ENCODE measurements at regions not wholly inside any gene's neighbourhood (a gene's known extent, or its start where the extent isn't known, plus 50 kb on each side); places are given as distances from the start of the nearest gene placed in this dataset.

DNA sequence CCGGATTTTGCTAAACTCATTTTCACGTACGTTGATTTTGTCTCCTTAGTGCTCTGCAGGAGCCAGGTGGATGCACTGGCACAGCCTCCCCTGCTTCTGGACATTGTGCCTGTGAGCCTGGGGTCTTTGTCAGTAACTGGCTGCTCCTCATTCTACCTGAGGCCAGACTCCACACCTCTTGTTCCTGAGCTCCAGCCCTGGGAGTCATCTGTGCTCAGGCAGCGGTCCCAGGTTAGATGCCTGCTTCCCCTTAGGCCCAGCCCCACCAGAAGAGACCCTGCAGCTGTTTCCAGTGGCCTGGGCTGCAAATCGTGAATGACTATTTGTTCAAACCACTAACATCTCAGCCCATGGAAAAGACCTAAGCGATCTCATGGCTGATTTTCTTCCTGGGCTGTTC is 129.1 kb downstream of the ERMARD start:
- no peak for DNase-seq

DNA sequence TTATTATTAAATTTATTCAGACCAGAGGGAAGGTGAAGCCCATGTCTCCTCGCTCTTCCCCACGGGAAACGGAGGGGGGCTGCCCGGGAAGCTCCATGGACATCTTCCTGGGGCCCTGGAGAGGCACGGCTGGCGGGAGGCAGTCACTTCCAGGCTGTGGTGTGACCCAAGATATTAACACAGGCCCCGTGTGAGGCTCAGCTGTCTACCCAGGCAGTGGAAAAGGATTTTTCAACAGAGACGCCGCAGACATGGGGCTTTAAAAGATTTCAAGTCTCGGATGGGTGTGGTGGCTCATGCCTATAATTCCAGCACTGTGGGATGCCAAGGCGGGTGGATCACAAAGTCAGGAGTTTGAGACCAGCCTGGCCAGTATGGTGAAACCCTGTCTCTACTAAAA is 117.9 kb downstream of the ERMARD start:
- no peak for DNase-seq

DNA sequence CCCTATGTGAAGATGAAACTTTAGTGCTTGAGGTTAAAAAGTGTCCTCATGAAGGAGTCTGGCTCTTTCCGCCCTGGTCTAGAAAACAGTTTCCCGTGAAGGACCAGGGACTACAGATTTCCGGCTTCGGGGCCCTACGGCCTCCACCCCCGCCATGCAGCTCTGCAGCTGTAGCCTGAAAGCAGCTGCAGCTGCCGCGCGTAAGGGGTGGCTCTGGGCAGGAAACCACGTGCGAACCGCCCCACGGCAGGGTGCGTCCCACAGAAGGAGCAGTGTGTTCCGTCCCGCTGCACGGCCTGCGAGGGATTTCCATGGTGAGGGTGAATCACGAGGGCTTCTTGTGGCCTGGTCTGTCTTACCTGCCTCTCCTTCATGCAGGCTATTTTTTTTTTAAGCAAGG is 117.0 kb downstream of the ERMARD start:
- DNase-seq = no peak

DNA sequence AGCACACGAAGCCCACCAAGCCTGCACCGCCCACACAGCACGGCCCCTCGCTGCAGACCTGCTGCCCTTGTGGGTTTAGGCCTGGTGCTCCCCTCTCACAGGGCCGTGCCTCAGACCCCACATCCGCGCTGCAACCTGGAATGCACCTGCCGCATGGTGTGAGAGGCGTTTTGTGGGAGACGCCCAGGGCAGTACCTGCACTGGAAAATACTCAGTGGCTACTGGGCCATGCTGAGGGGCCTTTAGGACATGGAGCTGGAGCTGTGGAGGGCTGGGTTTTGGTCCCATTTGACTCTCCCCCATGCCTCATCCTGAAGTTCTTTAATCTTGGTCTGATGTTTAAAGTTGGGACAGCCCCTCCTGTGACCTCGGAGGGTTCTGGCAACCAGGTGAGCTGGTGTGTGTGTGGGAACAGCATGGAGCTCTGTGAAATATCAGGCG is 116.3 kb downstream of the ERMARD start:
- DNase-seq = no peak

DNA sequence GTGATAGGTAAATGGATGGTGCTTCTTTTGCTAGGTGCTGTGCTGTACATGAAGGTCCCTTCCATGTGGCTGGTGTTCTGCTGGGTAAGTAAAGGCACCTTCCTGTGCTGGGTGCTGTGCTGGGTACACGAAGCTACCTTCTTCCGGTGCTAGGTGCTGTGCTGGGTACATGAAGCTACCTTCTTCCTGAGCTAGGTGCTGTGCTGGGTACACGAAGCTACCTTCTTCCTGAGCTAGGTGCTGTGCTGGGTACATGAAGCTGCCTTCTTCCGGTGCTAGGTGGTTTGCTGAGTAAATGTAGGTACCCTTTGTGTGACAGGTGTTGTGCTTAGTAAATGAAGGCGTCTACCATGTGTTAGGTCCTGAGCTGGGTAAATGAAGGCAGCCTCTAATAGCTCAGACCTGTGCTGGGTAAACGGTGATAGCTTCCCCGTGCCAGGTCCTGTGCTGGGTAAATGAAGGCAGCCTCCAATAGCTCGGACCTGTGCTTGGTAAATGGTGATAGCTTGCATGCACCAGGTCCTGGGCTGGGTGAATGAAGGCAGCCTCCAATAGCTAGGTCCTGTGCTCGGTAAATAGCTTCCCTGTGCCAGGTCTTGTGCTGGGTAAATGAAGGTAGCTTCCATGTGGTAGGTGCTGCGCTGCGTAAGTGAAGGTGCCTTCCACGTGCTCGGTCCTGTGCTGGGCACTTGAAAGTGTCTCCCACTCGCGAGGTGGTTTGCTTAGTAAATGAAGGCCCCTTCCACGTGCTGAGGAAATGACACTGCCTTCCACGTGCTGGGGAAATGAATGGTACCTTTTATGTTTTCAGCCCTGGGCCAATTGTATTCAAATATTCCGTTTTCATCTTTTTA is 115.5 kb downstream of the ERMARD start:
- no peak for DNase-seq

DNA sequence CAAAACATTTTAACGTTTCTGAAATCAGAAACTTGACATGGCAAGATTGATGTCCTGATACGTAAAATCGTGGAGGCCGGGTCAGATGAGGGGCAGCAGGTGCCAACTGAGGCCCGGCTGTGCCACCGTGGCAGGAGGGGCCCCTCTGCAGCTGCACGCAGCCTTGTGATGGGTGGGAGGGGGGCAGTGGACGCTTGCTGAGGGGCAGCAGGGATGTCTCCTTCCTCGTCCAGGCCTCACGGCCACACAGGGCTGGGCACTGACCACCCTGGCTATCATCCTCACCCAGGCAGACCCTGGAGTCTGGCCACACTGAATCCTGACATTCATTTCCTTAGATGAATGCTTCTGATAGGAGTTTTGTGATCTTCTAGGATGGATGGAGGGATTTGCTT is 114.7 kb downstream of the ERMARD start:
- DNase-seq = no peak

DNA sequence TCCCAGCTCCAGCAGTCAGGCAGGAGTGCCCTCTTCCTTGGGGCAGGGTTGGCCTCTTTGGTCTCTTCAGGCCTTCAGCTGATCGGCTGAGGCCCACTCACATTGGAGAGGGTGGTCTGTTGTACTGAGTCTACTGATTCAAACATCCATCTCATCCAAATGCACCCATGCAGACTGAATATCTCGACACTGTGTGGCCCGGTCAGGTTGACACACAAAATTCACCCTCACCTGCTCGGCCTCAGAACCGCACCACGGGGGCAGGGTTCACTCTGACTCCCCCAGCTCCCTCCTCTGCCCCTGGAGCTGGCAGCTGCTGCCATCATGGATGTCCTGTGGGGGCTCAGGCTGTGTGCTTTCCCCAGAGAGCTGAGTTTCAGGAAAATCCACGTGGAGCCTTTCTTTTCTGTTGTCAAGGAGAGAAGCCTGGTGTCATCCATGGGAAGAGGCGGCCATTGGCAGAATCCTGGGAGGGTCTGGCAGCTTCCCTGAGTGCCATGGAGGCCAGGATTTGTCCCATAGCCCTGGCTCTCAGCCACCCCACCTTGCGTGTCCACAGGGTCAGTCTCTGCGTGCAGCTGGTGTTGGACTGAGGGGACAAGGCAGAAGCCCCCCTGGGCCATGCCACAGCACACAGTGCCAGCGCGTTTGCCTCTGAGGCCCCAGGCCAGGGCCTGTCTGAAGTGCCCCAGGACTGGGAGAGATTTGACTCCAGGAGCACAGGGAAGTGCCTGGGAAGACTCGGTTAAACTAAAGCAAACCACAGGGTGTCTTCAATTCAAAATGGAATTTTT is 114.1 kb downstream of the ERMARD start:
- no peak for DNase-seq

DNA sequence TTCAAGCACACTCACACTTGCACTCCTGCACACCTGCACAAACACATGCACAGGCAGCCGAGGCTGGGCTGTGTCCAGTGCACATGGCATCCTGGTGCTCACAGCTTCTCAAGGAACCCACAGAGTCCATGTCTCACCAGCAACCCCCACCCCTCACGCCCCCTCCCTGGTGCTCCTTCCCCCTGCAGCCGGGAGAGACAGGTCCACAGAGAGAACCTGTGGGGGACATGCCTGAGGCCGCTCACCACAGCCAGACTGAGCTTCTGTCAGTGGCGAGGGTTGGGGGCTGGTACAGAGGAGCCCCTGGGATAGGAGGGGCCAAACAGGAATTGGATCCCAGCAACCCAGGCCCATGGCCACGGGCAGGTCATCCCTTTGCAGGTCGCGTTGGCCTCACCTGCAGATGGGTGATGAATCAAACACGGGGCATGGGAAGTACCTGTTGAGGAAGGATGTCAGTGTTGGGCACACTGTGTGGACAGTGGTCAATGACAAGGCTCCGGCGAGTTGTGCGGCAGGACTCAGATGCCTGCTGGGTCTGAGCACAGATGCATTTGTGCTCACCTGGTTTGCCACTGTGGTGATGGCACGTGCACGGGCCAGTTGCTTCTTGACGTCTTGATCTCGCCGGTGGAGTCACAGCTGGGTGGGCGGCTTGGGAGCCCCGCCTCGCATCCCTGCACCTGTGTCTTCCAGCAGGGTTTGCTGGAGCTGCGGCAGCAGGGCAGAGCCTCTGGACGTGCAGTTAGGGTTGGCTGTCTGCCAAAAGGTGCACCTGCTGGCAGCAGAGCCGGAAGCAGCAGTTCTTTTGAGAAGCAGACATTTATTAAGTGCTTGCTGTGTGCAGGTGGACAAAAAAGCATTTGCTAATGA is 113.0 kb downstream of the ERMARD start:
- DNase-seq = no peak

DNA sequence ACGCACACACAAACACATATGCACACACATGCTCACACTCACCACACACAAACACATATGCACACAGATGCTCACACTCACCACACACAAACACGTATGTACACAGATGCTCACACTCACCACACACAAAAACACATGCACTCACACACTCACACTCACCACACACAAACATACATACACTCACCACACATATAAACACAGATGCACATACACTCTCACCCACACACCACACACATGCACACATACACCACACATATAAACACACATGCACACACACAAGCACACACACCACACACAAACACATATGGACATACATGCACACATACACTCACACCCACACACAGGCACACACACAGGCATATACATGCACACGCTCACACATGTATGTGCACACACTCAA is 112.3 kb downstream of the ERMARD start:
- DNase-seq = no peak

DNA sequence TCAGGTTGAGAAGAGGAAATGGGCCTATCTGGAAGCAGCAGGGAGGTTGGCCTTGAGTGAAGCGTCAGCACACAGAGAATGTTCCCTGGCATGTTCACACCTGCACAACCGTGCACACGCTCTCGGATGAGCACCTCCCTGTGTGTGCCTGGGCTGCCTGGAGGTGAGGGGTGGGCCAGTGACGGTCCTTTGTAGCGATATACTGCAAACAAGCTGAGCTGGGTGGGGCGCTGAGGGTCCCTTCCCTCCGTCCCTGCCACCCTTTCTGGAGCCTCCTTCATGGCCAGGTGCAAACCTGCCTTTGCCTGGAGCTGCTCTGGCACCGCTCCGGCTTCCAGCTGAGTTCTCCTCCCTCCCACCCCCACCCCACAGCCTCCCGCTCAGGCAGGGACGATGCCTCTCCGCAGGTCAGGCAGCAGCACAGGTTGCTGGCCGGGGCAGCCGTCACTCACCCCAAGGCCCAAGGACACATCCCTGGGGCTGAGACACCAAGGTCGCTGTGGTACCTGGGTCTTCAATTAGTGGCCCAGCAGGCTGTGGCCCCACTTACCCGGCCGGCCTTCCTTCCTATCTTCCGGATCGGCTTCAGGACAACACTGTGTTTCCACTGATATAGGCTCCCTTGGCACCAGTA is 111.6 kb downstream of the ERMARD start:
- no peak for DNase-seq

DNA sequence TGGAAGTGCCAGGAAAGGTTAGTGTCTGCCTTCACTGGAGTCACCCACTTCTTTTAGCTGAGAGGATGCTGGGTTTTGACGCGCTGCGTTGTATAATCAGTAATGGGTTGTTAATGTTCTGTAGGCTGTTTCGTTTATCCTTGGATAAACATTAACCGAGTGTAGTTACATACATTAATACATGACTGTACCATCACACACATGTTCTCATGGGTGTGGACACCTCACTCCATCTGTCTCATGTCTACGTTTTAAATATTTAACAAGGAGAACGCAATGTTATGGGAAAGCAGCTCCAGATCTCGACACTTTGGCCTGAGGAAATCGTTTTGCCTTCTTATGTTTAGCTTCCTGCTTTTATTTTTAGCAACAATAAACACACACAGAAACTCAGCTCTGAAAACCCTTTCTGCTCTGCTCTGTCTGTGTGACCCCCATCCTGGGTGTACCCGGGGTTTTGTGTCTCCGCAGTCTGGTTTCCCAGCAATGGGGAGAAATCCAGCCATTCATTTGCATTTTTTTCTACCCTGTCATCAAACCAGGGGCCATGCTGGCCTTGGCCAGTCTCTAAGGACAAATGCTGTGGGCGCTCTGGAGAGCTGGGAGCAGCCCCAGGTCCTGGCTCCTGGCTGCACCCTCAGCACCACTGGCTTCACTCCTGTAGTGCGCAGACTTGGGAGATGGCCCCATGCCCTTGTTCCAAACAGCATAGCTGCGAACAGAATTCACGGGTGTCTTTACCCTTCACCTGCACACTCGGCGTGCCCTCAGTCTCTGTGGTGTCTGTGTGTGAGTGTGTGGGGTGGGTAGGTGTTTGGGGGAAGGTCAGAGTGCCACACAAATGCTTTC is 110.8 kb downstream of the ERMARD start:
- DNase-seq = no peak

DNA sequence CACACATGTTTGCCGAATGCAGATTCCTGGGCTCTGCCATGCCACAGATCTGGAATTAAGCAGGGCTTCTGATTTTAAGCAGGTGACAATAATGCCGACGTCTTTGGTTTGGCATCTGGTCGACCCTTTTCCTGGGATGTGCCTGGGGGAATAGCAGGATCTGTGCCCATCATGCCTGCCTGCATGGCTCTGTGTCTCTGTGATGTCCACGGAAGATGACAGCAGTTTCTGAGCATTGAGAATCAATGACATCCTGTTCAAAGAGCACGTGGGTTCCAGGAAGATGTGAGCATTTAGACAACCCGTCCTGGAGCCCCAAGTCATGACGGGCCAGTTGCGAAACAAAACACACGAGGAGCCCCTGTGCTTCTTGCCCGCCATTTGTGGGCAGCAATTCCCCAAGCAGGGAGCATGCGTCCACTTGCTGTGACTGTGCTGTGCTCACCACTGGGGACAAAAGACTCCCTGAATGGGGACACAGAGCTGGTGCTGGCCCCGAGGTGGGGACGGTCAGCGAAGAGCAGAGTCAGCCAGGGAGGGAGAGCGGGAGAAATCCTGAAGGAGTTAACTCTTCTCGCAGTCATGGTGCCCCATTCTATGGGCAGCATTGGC is 110.1 kb downstream of the ERMARD start:
- no peak for DNase-seq

DNA sequence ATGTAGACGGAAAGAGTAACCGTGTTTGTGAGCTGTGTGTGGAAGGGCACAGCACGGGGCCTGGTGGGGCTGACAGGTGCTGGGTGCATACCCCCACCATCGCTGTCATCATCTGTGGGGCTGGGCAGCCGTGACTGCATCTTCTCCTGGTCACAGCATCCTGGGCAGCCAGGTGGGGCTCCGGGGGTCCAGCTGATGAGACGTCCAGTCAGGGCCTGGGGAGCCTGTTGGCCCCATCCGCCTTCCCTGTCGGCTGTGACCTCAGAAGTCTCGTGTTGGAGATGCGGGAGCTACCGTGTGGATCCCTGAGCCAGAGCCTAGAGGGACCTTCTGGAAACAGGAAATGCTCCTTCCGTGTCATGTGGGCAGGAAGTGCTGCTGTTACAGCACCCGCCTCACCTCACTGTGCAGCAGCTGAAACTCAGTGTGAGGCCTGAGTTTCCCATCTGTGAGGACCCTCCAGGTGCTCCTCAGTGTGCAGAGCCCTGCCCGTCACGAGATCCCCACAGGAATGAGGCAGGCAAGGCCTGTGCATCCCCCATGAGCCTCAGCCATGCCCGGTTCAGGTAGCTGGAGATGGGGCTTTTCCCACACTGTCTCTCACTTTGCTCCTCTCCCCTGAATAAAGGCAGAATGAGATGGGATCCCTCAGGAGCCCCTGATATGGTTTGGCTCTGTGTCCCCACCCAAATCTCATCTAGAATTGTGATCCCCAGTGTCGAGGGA is 108.7 kb downstream of the ERMARD start:
- DNase-seq = no peak

DNA sequence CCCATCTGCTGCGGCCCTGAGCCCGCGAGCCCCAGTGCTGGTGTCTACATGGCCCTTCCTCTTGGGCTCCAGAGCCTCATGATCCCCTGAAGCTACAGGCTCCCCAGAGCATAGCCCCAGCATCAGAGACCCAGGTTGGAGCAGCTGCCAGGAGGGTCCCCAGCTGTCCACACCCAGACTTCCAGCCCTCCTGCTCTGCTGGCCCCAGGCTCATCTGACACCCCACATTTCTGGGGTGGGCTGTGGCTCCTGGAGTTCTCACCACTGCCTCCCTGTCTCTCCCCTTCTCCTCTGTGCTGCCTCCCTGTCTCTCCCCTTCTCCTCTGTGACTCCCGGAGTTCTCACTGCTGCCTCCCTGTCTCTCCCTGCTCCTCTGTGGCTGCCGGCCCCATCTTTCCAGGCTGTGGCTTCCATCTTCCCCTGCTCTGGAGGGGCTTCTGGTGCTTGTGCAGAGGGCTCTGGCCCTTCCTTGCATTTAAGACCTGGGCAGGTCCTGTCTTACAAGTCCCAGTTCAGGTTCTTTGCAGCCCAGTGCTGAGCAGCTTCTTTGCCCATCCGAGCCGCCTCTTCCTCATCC is 108.1 kb downstream of the ERMARD start:
- DNase-seq = no peak

DNA sequence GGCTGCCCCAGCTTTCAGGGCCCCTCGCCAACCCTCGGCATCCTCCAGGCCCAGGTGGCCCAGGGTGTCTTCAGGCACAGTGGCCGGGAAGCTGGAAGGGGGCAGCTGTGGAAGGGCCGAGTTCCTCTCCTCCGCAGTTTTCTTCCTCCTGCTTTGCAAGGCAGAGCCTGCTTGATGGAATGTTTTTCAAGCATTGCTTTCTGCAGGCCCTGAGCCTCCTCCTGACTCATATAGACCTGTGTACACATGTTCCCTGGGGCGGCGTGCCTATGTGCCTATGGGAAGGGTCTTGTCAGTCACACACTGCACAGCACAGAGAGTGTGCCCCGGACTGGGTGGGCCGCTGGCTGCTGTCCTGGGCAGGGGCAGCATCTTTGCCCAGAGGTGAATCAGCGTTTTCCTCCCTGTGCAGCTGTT is 107.5 kb downstream of the ERMARD start:
- no peak for DNase-seq

DNA sequence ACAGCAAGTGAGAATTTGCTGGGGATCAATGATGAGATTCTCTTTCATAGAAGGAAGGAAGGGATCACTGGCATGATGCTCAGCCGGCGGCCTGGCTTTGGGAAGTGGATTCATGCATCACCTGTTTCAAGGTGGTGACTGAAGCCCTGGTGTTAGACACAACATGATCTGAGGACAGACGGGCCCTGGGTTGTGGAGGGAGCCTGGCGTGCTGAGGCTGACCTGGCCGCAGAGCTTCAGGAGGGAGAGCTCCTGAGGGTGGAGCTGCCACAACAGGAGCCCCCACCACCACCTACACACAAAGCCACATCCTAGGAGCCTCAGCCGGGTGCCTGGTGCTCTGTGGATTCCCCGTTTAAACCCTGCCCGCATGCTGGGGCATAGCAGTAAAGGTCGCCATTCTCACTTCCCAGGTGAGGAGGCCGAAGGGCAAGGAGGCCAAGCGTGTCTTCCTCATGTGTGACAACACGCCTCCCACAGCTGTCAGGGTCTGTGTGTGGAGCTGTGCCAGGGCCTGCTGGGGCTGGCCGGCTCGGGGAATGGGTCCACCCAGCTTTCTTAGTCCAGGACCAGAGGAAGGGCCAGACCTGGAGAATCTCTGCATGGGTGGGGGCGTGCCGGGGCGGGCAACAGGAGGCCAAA is 107.0 kb downstream of the ERMARD start:
- no peak for DNase-seq

DNA sequence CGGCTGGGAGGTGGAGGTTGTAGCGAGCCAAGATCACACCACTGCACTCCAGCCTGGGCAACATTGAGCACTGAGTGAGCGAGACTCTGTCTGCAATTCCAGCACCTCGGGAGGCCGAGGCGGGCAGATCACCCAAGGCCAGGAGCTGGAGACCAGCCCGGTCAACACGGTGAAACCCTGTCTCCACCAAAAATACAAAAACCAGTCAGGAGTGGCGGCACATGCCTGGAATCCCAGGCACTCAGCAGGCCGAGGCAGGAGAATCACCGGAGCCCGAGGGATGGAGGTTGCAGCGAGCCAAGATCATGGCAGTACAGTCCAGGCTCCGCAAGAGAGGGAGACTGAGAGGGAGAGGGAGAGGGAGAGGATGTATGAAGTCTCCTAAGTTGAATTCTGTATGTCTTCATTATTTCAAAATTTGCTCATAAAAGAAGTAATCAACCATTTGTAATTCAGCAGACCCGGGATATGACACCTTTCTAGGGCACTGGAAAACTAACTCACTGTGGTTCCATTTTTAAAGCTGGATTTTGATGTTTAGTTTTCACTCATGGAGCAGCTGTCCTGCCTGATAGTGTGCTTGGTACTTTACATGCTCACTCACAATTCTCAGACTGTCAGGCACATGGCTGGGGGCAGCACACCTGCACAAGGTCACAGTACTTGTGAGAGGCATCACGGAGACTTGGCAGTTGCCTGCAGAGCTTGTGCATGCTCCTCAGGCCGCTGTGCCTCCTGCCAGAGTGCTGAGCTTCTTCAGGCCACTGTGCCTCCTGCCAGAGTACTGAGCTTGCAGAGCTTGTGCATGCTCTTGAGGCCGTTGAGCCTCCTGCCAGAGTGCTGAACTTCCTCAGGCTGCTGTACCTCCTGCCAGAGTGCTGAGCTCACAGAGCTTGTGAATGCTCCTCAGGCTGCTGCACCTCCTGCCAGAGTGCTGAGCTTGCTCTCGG is 106.2 kb downstream of the ERMARD start:
- no peak for DNase-seq

All from AML-193 (cell line).